ENCODE measurements at regions not wholly inside any gene's neighbourhood (a gene's known extent, or its start where the extent isn't known, plus 50 kb on each side); places are given as distances from the start of the nearest gene placed in this dataset.

DNA sequence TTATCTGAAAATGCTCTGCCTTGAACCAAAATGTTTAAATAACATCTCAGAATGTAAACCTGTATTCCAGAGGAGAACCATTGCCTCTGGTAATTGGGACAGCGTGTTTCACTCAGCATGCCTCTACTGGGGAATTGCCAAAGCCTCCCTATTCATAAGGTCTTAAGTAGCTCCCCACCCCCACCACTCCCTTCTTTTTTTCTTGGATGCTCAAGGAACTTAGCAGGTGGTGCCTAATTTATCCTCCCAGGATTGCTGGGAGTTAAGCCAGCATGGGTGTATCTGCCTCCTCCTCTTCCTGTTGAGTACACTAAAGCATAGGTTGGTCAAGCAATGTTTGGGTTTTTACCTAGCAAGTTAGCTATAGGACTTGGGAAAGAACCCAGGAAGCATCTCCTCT, 220.2 kb downstream of the DMAC1 start:
- TF ChIP-seq CTCF (tag by site-specific recombination; IDR thresholded peaks at IDR 0.05) (no peak), ZNF175 (tag by site-specific recombination; IDR thresholded peaks at IDR 0.05) (no peak), ZNF335 (tag by site-specific recombination; conservative IDR thresholded peaks at IDR 0.05) (no peak), TSHZ1 (tag by site-specific recombination; IDR thresholded peaks at IDR 0.05; ENCODE audit: borderline replicate concordance) (no peak), ZNF274 (IDR thresholded peaks at IDR 0.05; ENCODE audit: low read length) (no peak), ZNF274 (tag by site-specific recombination; IDR thresholded peaks at IDR 0.05; ENCODE audit: borderline replicate concordance) (no peak), PATZ1 (tag by site-specific recombination; IDR thresholded peaks at IDR 0.05) (no peak), BCL11A (tag by site-specific recombination; IDR thresholded peaks at IDR 0.05; ENCODE audit: low read depth) (no peak), ZNF473 (tag by site-specific recombination; IDR thresholded peaks at IDR 0.05) (no peak), ZBTB1 (tag by site-specific recombination; IDR thresholded peaks at IDR 0.05) (no peak)

All from HEK293 (cell line).